HG03064 (cell line): ENCODE measurements at regions not wholly inside any gene's neighbourhood (a gene's known extent, or its start where the extent isn't known, plus 50 kb on each side); places are given as distances from the start of the nearest gene placed in this dataset.
"Not testable (repeated sequence)": the region's sequence is repeated elsewhere in the genome, so short reads cannot be mapped to it uniquely, and the experiment has no call there.

Experiments used
- ATAC-seq: cut with Tn5 transposase; IDR thresholded peaks from one replicate; pipeline ENCODE4 v1.9.1; 2021; ENCODE audit warnings: low read depth; ENCODE audit not compliant: unreplicated experiment

DNA sequence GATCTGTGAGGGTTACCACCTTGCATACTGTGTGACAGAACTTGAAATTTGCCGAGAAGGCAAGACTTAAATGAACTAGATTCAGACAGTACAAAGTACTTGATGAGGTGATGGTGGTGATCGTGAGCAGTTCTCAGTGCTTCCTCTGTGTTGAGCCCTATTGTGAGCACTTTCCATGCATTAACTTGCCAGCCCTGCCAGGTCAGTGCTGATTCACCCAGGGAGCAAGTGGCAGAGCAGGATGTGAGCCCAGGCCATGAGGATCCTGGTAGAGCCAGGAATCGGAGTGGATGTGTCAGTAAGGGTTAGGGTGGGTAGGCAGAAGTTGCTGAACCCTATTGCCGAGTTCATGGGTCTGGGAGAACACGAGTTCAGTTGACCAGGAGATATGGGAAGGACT lies 4545.7 kb upstream of the TPTE start:
- ATAC-seq: not testable (repeated sequence)

DNA sequence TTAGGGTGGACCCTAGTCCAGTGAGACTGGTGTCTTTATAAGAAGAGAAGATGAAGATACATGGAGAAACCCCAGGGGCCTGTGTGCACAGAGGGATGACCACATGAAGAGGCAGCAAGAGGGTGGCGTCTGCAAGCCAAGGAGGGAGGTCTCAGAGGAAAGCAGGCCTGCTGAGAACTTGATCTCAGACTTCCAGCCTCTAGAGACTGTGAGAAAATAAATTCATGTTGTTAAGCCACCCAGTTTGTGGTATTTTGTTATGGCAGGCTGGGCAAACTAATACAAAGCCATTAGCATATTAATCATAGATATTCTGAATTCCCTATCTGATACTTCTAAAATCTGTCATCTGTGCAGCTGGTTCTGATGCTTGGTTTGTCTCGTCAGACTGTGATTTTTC lies 4523.8 kb upstream of the TPTE start:
- not testable (repeated sequence) for ATAC-seq

DNA sequence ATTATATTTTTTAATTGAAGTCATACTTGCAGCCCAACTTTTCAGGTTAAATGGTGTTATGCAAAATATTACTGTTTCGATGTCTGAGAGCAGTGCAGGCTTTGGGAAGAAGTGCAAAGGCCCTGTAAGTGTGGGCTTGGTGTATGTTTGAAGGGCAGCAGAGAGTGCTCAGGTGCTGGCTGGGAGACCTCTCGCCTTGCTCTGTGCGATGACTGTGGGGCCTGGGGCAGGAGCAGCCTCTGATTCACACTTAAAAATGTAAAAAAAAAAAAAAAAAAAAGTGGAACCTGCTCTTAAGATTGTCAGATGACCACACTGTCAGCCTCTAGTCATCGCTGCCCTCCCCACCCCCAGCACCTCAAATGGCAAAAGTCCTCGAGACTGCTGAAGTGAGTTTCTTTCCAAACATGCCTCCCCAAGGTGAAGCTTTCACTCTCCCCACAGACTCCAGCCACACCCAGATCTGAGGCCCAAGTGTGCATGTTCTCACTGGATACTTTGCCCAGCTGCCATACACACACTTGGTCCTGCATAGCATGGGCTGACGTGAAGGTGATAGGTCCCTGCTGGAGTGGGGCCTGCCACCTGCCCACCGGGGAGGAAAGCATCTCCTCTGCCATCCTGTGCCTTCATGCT lies 4505.8 kb upstream of the TPTE start:
- ATAC-seq: not testable (repeated sequence)

DNA sequence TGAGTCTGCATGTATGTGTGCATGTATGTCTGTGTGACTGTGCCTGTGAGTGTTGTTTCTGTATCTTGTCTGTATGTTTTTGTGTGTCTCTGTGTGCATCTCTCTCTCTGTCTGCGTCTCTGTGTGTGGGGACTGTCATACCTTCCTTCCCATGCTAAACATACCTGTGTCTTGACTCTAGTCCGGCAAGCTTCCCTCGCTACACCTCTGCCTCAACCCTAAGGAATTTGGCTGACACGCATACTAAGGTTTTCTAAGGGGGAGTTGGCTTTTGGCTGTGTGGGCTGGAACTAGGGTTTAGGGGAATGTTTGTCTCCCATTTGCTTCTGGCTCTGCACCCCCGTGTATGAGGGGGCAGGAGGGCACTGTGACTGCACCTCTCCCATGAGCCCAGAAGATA lies 4500.9 kb upstream of the TPTE start:
- ATAC-seq: not testable (repeated sequence)

DNA sequence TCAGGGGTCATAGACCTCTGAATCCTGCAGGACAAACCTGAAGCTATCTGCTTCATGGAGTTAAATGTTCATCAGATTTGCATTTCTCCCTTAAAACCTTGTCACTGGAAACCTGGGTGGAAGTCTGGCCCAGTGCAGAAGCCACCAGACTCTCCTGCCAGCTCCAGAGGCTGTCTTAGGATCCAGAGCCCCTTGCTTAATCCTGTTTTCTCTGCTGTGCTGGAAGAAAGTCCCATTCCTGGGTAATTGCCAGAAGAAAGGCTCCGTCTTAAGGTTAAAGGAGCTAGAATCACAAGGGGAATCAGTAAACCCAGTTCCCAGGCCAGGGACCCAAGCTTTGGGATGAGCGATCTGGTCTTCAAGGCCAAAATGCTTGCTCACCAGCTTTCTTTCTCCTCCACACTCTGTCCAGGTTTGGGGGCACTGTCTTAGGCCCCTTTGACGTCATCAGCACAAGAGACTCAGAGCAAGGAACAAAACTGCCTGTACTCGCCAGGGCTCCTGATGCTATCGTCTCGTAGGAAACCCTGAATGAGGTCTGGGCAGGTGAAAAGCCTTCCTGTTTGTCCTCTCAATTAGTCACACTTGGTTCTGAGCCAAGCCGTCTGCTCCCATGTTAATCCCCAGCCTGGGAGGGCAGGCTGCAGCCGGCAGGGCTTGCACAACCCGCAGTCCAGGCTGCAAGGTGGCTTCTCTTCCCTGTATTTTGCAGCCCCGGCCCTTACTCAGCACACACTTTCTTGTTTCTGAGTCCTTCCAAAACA lies 4500.2 kb upstream of the TPTE start:
- not testable (repeated sequence) for ATAC-seq

DNA sequence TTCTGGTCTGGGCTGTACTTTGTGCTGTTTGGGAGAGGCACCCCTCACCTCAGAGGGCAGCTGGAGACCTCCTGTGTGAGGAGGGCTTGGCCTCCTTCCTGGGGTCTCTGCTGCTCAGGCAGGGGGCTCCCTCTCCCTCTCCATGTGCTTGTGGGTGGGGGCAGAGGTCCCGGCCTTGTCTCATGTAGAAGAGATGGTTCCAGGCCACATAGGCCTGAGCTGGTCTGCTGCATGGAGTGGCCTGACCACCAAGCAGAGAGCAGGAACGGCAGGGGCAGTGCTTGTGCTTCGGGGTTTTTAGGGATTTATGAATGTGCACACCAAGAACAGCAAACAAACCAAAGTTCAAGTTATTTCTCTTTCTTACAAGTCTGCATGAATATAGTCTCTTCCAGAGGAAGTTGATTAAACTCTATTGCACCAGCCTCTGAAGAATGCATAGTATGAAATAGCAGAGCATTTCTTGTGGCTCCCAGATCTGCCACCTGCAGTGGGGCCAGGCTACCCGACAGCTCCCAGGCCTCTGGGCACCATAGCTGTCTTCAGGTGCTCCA lies 4499.6 kb upstream of the TPTE start:
- not testable (repeated sequence) for ATAC-seq

DNA sequence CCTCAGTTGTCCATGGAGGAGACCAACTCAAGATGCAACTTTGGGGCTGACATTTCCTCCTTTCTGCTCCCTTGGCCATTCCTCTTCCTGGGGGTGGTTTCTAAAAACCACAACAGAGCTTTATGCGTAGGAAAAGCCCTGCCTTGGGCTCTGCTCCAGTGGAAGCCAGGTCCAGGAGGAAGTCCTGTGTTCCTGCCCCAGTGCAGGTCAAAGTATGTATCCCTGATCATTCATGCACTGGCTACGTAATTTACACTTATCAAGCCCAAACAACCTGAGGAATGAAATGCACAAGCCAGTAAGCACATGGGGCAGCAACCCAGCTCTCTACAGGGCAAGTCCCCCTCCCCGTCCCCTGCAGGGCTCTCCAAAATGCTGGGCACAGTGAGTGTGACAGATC lies 4498.1 kb upstream of the TPTE start:
- not testable (repeated sequence) for ATAC-seq

DNA sequence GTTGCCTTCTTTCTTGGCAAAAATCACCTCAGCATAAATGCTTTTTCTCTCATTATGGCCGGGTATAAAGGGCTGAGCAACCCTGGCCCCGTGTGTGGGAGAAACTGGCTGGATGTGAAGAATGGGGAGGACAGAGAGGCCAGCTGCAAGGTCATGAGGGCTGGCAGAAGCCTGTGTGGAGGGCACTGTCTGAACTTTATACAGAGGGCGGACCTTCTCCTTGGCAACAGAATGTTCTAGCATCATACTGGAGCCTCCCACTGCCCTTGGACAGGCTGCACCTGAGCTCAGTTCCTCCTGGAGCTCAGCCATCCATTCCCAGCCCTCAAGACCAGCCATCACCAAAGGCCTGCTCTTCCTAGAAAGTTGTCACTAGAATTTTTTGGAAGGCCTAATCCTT lies 4496.2 kb upstream of the TPTE start:
- ATAC-seq: not testable (repeated sequence)

DNA sequence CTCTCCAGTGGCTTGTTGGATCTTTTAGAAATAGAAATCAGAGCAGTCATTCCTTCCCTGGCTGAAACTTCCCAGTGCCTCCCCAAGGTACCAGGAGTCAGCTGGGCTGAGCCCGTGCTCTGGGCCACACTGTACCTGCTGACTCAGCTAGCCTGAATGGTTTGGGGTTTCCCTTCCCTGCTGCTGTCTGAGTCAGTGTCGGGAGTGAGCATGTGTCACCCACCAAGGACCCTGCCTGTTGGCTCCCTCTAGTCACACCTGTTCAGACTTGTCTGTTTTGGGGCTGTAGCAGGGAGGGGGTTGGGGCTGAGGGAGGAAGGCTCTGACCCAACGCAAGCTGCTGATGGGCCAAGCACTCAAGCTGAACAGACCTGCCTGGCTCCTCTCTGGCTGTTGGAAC lies 4493.9 kb upstream of the TPTE start:
- ATAC-seq: not testable (repeated sequence)

DNA sequence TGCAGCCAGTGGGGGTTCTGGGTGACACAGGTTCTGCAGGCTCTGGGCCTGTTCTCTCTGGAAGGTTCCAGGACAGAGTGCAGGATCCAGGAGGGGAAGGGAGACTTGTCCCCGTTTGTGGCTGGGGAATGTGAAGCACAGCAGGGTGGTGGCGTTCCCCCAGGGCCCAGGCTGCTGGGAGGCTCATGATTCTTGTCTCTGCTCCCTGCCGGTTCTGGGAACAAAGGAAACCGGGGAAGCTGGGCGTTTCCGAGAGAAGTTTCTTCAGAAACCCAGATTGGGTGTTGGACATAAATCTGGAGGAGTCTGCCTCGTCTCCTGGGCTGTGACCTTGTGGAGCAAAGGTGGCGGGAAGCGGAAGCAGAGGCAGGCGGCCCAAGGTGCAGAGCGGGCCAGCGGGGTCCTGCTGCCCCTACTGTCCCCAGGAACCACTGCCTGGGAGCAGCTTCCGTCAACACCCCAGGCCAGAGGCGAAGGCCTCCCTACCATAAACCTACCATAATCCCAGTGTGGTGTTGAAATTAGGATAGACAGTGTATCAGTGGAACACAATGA lies 4487.2 kb upstream of the TPTE start:
- not testable (repeated sequence) for ATAC-seq

DNA sequence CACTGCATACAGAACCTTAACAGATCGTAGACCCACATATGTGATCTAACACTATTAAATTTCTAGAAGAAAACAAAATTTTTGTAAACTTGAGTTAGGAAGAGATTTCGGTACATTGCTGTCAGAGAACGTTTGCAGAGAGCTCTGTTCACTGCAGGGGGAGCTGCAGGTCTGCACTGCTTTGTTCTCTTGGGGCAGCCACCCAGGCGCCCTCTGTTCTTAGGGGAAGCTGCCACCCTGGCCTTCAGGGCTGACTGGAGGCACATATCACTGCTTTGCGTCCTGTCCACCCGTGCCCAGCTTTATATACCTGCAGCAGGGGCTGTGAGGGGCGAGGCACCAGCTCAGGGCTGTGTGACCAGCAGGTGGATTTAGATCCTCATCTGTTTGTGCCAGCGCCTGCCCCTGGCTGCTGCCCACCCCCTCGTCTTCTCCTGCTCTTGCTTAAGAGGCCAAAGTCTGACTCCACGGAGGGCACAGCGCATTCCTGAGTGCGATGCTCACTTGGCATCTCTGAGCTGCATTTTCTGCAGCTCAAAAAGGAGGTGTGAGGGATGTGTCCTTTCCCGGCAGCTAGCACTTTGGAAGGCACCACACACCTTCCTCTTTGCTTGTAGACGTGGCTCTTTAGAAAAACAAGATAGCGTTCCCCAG lies 4486.4 kb upstream of the TPTE start:
- not testable (repeated sequence) for ATAC-seq

DNA sequence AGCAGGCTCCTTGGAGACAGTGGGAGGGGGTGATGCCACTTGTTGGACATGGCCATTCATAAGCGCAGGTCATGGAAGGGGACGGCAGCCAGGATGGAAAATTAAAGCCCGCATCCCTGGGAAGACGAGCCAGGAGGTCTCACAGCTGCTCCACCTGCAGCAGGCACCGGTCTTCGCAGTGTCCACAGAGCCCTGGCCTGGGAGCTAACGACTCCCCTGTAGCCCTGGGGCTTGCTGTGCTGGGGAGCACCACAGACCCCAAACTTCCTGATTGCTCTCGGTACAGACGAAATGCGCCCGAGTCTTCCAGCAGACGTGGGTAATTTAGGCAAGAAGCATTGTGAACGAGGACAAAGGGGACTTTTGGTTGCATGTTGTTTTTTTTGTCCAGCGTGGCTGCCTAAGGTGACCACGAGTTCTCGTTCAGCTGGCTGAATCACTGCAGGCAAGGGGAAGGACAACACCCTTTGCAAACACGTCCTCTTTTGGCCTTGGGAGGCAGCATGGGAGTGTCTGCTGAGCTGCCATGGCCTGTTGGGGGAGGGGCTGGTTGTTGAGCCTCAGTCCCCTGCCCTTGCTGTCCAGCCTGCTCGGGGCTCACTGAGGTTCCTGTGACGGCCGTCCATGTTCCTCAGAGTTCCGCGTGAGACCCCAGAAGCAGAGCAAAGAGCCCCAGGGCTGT lies 4485.8 kb upstream of the TPTE start:
- ATAC-seq: not testable (repeated sequence)

DNA sequence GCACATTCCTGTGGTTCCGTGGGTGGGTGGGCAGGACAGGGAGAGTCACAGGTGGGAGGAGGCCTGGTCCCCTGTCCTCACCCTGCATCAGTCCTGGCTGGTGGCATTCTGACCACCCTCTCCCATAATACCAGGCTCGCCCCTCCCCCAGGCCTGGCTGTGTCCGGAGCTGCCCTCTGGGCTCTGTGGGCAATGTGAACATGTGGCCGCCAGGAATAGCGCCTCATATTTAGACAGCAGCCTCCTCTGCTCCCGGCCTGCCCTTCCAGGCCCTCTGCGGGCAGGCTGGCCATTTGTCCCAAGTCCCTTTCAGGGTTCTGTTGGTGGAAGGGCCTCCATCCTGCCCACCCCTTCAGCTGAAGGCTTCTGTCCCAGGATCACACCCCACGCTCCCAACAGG lies 4482.2 kb upstream of the TPTE start:
- not testable (repeated sequence) for ATAC-seq

DNA sequence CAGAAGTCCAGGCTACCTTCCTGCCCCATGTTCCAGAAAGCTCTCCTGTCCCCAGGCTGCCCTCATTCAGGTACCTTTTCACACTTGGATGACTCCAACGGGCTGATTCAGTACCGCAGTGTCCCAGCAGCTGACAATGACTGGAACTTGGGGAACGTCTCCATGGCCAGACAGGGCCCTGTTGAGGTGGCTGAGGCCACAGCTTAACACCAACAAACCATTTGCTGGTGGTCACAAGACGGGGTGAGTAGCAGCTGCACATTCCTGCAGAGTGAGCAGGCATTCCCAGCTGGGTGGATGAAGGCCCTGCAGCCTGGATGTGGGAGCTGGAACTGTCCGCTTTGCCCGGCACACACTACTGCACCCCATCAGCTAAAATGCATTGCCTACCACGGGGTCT lies 4481.3 kb upstream of the TPTE start:
- ATAC-seq: not testable (repeated sequence)

DNA sequence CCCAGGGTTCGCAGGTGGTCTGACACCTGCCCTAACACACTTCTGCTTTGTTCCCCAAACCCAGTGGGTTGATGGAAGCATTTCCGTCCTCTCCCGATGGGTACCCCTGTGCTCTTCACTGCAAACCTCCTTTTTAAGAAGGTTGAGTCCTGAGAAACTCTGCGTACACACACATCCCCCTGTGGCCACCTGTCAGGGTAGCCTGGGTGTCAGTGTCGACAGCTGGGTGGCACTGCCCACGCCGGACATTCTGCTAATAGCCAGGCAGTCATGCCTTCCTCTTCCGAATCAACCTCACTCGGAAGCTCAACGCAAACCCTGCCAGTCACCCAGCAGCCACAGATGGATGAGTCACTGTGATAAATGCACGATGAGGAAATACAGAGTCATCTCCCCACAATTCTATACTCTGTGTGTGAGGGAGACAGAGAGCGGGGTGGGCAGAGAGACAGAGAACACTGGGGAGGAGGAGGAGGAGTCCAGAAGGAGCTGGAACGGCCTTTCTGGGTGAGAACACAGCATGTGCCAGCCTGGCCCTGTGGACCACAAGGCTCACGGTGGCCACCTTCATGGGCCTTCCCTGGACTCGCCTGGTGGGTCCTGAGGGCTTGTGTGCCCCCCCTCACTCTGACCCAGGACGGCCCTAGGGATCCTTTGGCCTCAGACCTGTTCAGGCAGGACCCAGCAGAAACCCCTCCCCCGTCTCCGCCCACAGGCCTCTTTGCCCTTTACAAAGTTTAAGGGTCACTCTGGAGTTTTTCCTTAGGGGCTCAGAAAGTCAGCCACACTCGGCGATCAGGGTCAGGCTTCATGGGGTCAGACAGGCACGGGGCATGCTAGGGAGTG lies 4477.7 kb upstream of the TPTE start:
- not testable (repeated sequence) for ATAC-seq

DNA sequence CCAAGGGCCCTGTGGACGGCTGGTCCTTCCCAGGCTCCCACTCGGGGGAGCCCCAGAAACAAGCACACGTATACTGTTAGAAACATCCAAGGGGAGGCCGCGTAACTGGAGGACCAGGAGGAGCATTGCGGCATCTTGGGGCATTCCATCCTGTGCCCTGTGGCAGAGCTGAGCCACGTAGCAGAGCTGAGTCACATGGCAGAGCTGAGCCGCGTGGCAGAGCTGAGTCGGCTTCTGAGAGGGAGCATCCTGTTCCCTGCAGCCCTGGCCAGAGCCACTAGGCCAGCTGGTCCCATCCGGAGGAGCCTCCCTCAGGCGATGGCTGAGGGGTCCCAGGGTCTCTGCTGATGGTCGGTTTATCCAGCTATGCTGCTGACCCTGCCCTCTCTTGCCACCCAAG lies 4476.7 kb upstream of the TPTE start:
- ATAC-seq: not testable (repeated sequence)

DNA sequence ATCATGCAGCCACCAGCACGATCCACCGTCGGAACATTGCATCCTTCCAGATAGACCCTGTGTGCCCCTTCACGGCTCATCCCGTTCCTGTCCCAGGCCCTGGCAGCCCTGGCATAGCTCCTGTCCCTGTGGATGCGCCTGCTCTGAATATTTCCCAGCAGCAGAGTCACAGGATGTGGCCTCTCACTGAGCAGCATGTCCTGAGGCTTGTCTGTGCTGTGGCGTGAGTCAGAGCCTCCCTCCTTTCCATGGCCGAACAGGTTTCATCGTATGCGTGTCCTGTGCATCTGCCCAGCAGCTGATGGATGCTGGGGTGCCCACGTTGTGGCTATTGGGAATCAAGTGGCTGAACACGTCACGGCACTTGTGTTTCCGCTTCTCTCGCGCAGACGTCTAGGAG lies 4471.5 kb upstream of the TPTE start:
- not testable (repeated sequence) for ATAC-seq

DNA sequence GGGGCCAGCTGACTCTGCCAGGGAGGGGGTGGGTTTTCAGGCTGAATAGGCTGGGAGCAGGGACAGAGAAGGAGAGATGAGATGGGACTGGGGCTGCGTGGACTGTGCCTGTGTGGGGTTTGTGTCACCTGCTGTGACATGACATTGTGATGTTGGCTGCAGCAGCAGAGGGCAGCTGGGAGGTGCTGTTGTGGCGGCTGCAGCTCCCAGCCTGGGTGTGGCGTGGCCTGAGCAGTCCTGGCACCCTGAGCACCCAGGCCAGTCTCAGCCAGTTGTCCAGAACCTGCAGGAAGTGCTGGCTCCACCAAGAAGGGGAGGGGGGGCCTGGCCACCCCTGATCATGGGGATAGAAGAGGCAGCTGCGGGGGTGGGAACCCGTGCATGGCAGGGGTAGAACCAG lies 4469.3 kb upstream of the TPTE start:
- ATAC-seq: not testable (repeated sequence)

DNA sequence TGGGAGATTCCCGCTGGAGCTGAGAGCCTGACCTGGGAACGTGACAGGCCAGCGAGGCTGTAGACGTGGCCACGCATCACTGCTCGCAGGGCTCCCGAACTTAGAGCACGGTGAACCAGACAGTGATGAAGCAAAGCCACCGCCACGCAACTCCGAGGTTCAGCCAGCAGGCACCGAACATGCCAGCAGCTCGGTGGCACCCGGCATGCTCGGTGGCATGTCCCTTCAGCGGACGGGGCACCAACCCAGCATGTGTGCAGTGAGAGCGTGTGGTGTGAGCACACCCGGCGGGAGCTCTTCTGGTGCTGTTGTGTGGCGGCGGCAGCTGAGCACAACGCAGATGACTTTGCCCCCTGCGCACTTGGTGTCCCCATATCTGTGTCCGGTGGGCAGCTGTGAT lies 4468.2 kb upstream of the TPTE start:
- ATAC-seq: not testable (repeated sequence)
